ENCODE measurements at regions not wholly inside any gene's neighbourhood (a gene's known extent, or its start where the extent isn't known, plus 50 kb on each side); places are given as distances from the start of the nearest gene placed in this dataset.

GRCh38 chr3:1775321-1775720 lies 323.3 kb upstream of the CNTN4 start:
- TF ChIP-seq CTCF (IDR thresholded peaks at IDR 0.05) (no peak), POLR2A (IDR thresholded peaks at IDR 0.05) (no peak)

Measured in right lobe of liver (tissue), 4 donors.